SK-N-SH (cell line): ENCODE measurements at regions not wholly inside any gene's neighbourhood (a gene's known extent, or its start where the extent isn't known, plus 50 kb on each side); places are given as distances from the start of the nearest gene placed in this dataset.

Experiments
- CTCF ChIA-PET: fragments of 300-600, 350-600 bp; formaldehyde crosslinking; extraction: SDS; loops from one replicate; lab custom pipeline; 2021; lab: Yijun Ruan, JAX
- POLR2A ChIA-PET: fragments of 350-600 bp; sonication (Branson Sonifier 250); formaldehyde crosslinking; extraction: SDS; loops from one replicate; lab custom pipeline; 2020; ENCODE audit warnings: antibody characterized with exemption, inconsistent platforms; lab: Yijun Ruan, JAX
- DNase-seq: peaks from one replicate; pipeline ENCODE4 v3.0.0; 2012
- H2AFZ ChIP-seq: fragments of 200-600 bp; sonication (generic); 2 replicates; pipeline ENCODE4 v1.8.1; 2016; ENCODE audit warnings: antibody characterized with exemption, mild to moderate bottlenecking, low read depth
- H3F3A ChIP-seq: fragments of 200-600 bp; sonication (generic); replicated peaks from 2 replicates; pipeline ENCODE3; 2016; ENCODE audit warnings: antibody characterized with exemption, mild to moderate bottlenecking; ENCODE audit not compliant: insufficient read depth
- H3K27ac ChIP-seq, 2 experiments: fragments of 200-500 bp in 1 of 2; fragments of 200-600 bp in 1 of 2; sonication (Bioruptor generic) in 1 of 2; sonication (generic), shearing (Covaris generic) in 1 of 2; 2 replicates each; pipeline versions ENCODE4 v1.5.1 to v1.6.1; 2014 to 2016; ENCODE audit warnings: low read depth in 2 of 2, inconsistent platforms in 1 of 2, low read length in 1 of 2, mild to moderate bottlenecking in 1 of 2, mixed read lengths in 1 of 2
- H3K27me3 ChIP-seq: fragments of 200-600 bp; sonication (generic), shearing (Covaris generic); 2 replicates; pipeline ENCODE4 v1.6.1; 2016; ENCODE audit warnings: mixed run types; ENCODE audit not compliant: insufficient read depth
- H3K36me3 ChIP-seq, 2 experiments: fragments of 200-500 bp in 1 of 2; fragments of 200-600 bp in 1 of 2; sonication (Bioruptor generic) in 1 of 2; sonication (generic) in 1 of 2; replicated peaks in 1 of 2; 2 replicates each; pipeline versions ENCODE3 to v1.5.1; 2014 to 2016; ENCODE audit warnings: low read length in 1 of 2, mild to moderate bottlenecking in 1 of 2; ENCODE audit not compliant: insufficient read depth in 2 of 2, control insufficient read depth in 1 of 2
- H3K4me1 ChIP-seq, 2 experiments: fragments of 200-500 bp in 1 of 2; fragments of 200-600 bp in 1 of 2; sonication (Bioruptor generic) in 1 of 2; sonication (generic), shearing (Covaris generic) in 1 of 2; 2 replicates each; pipeline versions ENCODE4 v1.5.1 to v1.6.1; 2014 to 2016; ENCODE audit warnings: low read depth in 1 of 2, low read length in 1 of 2, mixed run types in 1 of 2; ENCODE audit not compliant: insufficient read depth in 2 of 2, control insufficient read depth in 1 of 2
- H3K4me2 ChIP-seq: fragments of 200-600 bp; sonication (generic), shearing (Covaris generic); 2 replicates; pipeline ENCODE4 v1.6.1; 2017; ENCODE audit warnings: mixed run types
- H3K4me3 ChIP-seq, 2 experiments: fragments of 200-500 bp in 1 of 2; fragments of 200-600 bp in 1 of 2; sonication (Bioruptor generic) in 1 of 2; sonication (generic), shearing (Covaris generic) in 1 of 2; 2 replicates each; pipeline versions ENCODE4 v1.5.1 to v1.8.1; 2014 to 2016; ENCODE audit warnings: low read depth in 2 of 2, inconsistent platforms in 1 of 2, low read length in 1 of 2, mild to moderate bottlenecking in 1 of 2, mixed read lengths in 1 of 2, moderate library complexity in 1 of 2
- H3K79me2 ChIP-seq: fragments of 200-600 bp; sonication (generic); 2 replicates; pipeline ENCODE4 v1.8.1; 2017; ENCODE audit warnings: mild to moderate bottlenecking; ENCODE audit not compliant: insufficient read depth
- H3K9ac ChIP-seq: fragments of 200-600 bp; sonication (generic); 2 replicates; pipeline ENCODE4 v1.6.1; 2017; ENCODE audit warnings: mixed run types
- H3K9me2 ChIP-seq: fragments of 200-600 bp; sonication (generic); 2 replicates; pipeline ENCODE4 v1.6.1; 2017; ENCODE audit warnings: mixed run types
- H3K9me3 ChIP-seq: fragments of 200-600 bp; sonication (generic); 2 replicates; pipeline ENCODE4 v1.6.1; 2017; ENCODE audit warnings: mixed run types, mild to moderate bottlenecking, moderate library complexity
- H4K20me1 ChIP-seq: fragments of 200-600 bp; sonication (generic); 2 replicates; pipeline ENCODE4 v1.6.1; 2017; ENCODE audit warnings: mild to moderate bottlenecking, mixed run types; ENCODE audit not compliant: insufficient read depth
- ELF1 ChIP-seq: IDR thresholded peaks from 2 replicates; pipeline ENCODE4 v1.4.0; 2012
- EZH2phosphoT487 ChIP-seq: fragments of 200-600 bp; sonication (generic); IDR thresholded peaks from 2 replicates; pipeline ENCODE4 v1.6.1; 2017; ENCODE audit warnings: low read depth, mixed run types, mild to moderate bottlenecking, antibody characterized with exemption, moderate library complexity, borderline replicate concordance
- FOXJ3 ChIP-seq: sonication (generic); formaldehyde crosslinking; IDR thresholded peaks from 2 replicates; pipeline ENCODE4 v1.5.1; 2020; ENCODE audit warnings: mild to moderate bottlenecking, missing genetic modification reagents
- FOXM1 ChIP-seq: IDR thresholded peaks from 2 replicates; pipeline ENCODE4 v1.4.0; 2012; ENCODE audit warnings: low read depth, mild to moderate bottlenecking
- GABPA ChIP-seq: IDR thresholded peaks from 2 replicates; pipeline ENCODE4 v1.4.0; 2012; ENCODE audit warnings: low read depth, mild to moderate bottlenecking
- GATA2 ChIP-seq: sonication (generic); formaldehyde crosslinking; IDR thresholded peaks from 2 replicates; pipeline ENCODE4 v1.5.0; 2020; ENCODE audit warnings: mild to moderate bottlenecking, missing genetic modification reagents
- MEF2A ChIP-seq: IDR thresholded peaks from 2 replicates; pipeline ENCODE4 v1.4.0; 2012; ENCODE audit warnings: low read depth, borderline replicate concordance
- MXI1 ChIP-seq: IDR thresholded peaks from 2 replicates; pipeline ENCODE4 v1.6.1; 2012; ENCODE audit warnings: mild to moderate bottlenecking, low read depth, low read length, improper control_type of control experiment
- NFIC ChIP-seq: IDR thresholded peaks from 2 replicates; pipeline ENCODE4 v1.4.0; 2012; ENCODE audit warnings: borderline replicate concordance
- POLR2AphosphoS5 ChIP-seq: IDR thresholded peaks from 2 replicates; pipeline ENCODE4 v1.6.1; 2012; ENCODE audit warnings: low read depth, low read length
- RAD21 ChIP-seq: IDR thresholded peaks from 2 replicates; pipeline ENCODE4 v1.6.1; 2012; ENCODE audit warnings: mild to moderate bottlenecking, low read length
- RFX5 ChIP-seq: IDR thresholded peaks from 2 replicates; pipeline ENCODE4 v1.6.1; 2012; ENCODE audit warnings: mild to moderate bottlenecking, improper control_type of control experiment, low read length
- RXRA ChIP-seq: IDR thresholded peaks from 2 replicates; pipeline ENCODE4 v1.4.0; 2012; ENCODE audit warnings: low read depth, mild to moderate bottlenecking, borderline replicate concordance
- TAF1 ChIP-seq: IDR thresholded peaks from 2 replicates; pipeline ENCODE4 v1.6.1; 2012; ENCODE audit warnings: low read depth, mild to moderate bottlenecking, low read length, moderate library complexity, borderline replicate concordance
- TEAD4 ChIP-seq: IDR thresholded peaks from 2 replicates; pipeline ENCODE4 v1.4.0; 2012; ENCODE audit warnings: mild to moderate bottlenecking, borderline replicate concordance; ENCODE audit not compliant: insufficient read depth
- TF ChIP-seq, protein P1 (sequence below): IDR thresholded peaks from 2 replicates; pipeline ENCODE4; 2012
- TF ChIP-seq, protein P2 (sequence below): IDR thresholded peaks from 2 replicates; pipeline ENCODE4 v1.4.0; 2012; ENCODE audit warnings: low read depth
- TF ChIP-seq, protein P3 (sequence below): IDR thresholded peaks from 2 replicates; pipeline ENCODE4 v1.6.1; 2012; ENCODE audit warnings: mild to moderate bottlenecking, low read depth, low read length, moderate library complexity
- TF ChIP-seq, protein P4 (sequence below): fragments of 200-600 bp; sonication (generic); IDR thresholded peaks from 2 replicates; pipeline ENCODE4 v1.6.1; 2017; ENCODE audit warnings: antibody characterized with exemption, mild to moderate bottlenecking, moderate library complexity
- TF ChIP-seq, protein P5 (sequence below): fragments of 150-350 bp; IDR thresholded peaks from 2 replicates; pipeline ENCODE4 v1.6.1; 2016; ENCODE audit warnings: mild to moderate bottlenecking, low read depth, low read length

DNA sequence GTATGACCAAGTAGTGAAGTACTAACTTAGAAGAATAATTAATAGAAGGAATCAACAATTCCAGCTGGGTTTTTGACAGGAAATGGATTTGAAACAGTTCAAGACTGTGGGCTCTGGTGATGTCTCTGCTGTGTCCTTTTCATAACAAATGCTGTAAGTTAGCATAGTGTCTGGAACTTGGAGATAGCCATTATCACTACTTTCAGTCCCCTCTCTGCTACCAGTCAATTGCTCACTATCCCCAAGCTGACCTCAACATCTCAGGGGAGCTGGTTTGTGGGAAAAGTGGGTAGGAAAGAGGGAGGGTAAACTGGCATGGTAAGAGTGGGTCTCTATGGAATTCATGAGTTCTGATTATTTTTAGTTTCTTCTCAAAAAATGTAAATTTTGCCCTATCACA, 231.4 kb upstream of the MID1 start:
- no peaks in the 10 kb centered on the region for H3F3A ChIP-seq
- H3K27me3 ChIP-seq: no peaks in the 10 kb centered on the region
- H3K9ac ChIP-seq: no peak overlapping the region
- POLR2A ChIA-PET: no interaction called here
- H3K27ac ChIP-seq: no peak overlapping the region
- no peaks in the 10 kb centered on the region for H4K20me1 ChIP-seq
- no peak for DNase-seq
- TF ChIP-seq EZH2phosphoT487 (no peak), FOXJ3 (no peak), GATA2 (CRISPR knock-in tag) (no peak), RAD21 (no peak), POLR2AphosphoS5 (no peak), ELF1 (no peak), TEAD4 (no peak), RFX5 (no peak), TAF1 (no peak), MEF2A (no peak), NFIC (no peak), FOXM1 (no peak), GABPA (no peak), RXRA (no peak), MXI1 (no peak)
- TF ChIP-seq, protein P1, sequence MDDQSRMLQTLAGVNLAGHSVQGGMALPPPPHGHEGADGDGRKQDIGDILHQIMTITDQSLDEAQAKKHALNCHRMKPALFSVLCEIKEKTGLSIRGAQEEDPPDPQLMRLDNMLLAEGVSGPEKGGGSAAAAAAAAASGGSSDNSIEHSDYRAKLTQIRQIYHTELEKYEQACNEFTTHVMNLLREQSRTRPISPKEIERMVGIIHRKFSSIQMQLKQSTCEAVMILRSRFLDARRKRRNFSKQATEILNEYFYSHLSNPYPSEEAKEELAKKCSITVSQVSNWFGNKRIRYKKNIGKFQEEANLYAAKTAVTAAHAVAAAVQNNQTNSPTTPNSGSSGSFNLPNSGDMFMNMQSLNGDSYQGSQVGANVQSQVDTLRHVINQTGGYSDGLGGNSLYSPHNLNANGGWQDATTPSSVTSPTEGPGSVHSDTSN: no peak
- TF ChIP-seq, protein P2, sequence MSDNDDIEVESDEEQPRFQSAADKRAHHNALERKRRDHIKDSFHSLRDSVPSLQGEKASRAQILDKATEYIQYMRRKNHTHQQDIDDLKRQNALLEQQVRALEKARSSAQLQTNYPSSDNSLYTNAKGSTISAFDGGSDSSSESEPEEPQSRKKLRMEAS: no peak
- TF ChIP-seq, protein P3, sequence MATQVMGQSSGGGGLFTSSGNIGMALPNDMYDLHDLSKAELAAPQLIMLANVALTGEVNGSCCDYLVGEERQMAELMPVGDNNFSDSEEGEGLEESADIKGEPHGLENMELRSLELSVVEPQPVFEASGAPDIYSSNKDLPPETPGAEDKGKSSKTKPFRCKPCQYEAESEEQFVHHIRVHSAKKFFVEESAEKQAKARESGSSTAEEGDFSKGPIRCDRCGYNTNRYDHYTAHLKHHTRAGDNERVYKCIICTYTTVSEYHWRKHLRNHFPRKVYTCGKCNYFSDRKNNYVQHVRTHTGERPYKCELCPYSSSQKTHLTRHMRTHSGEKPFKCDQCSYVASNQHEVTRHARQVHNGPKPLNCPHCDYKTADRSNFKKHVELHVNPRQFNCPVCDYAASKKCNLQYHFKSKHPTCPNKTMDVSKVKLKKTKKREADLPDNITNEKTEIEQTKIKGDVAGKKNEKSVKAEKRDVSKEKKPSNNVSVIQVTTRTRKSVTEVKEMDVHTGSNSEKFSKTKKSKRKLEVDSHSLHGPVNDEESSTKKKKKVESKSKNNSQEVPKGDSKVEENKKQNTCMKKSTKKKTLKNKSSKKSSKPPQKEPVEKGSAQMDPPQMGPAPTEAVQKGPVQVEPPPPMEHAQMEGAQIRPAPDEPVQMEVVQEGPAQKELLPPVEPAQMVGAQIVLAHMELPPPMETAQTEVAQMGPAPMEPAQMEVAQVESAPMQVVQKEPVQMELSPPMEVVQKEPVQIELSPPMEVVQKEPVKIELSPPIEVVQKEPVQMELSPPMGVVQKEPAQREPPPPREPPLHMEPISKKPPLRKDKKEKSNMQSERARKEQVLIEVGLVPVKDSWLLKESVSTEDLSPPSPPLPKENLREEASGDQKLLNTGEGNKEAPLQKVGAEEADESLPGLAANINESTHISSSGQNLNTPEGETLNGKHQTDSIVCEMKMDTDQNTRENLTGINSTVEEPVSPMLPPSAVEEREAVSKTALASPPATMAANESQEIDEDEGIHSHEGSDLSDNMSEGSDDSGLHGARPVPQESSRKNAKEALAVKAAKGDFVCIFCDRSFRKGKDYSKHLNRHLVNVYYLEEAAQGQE: no peak
- TF ChIP-seq, protein P4, sequence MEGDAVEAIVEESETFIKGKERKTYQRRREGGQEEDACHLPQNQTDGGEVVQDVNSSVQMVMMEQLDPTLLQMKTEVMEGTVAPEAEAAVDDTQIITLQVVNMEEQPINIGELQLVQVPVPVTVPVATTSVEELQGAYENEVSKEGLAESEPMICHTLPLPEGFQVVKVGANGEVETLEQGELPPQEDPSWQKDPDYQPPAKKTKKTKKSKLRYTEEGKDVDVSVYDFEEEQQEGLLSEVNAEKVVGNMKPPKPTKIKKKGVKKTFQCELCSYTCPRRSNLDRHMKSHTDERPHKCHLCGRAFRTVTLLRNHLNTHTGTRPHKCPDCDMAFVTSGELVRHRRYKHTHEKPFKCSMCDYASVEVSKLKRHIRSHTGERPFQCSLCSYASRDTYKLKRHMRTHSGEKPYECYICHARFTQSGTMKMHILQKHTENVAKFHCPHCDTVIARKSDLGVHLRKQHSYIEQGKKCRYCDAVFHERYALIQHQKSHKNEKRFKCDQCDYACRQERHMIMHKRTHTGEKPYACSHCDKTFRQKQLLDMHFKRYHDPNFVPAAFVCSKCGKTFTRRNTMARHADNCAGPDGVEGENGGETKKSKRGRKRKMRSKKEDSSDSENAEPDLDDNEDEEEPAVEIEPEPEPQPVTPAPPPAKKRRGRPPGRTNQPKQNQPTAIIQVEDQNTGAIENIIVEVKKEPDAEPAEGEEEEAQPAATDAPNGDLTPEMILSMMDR: no peak
- TF ChIP-seq, protein P5, sequence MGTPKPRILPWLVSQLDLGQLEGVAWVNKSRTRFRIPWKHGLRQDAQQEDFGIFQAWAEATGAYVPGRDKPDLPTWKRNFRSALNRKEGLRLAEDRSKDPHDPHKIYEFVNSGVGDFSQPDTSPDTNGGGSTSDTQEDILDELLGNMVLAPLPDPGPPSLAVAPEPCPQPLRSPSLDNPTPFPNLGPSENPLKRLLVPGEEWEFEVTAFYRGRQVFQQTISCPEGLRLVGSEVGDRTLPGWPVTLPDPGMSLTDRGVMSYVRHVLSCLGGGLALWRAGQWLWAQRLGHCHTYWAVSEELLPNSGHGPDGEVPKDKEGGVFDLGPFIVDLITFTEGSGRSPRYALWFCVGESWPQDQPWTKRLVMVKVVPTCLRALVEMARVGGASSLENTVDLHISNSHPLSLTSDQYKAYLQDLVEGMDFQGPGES: no peak
- TF ChIP-seq, all 33 proteins: peak for 0
- no peaks in the 10 kb centered on the region for H3K79me2 ChIP-seq
- H3K36me3 ChIP-seq: no peaks in the 10 kb centered on the region
- no peak overlapping the region for H2AFZ ChIP-seq
- H3K4me2 ChIP-seq: no peak overlapping the region
- no peaks in the 10 kb centered on the region for H3K9me2 ChIP-seq
- CTCF ChIA-PET: no interaction called here
- H3K9me3 ChIP-seq: no peaks in the 10 kb centered on the region
- H3K4me1 ChIP-seq: no peaks in the 10 kb centered on the region; a peak in 1 of 4 replicates
- H3K4me3 ChIP-seq: no peak overlapping the region
